GM19023 (cell line): ENCODE measurements at regions not wholly inside any gene's neighbourhood (a gene's known extent, or its start where the extent isn't known, plus 50 kb on each side); places are given as distances from the start of the nearest gene placed in this dataset.

Experiments
- ATAC-seq: cut with Tn5 transposase; IDR thresholded peaks from one replicate; pipeline ENCODE4 v1.9.1; 2021; ENCODE audit warnings: mild to moderate bottlenecking, moderate library complexity; ENCODE audit not compliant: unreplicated experiment

DNA sequence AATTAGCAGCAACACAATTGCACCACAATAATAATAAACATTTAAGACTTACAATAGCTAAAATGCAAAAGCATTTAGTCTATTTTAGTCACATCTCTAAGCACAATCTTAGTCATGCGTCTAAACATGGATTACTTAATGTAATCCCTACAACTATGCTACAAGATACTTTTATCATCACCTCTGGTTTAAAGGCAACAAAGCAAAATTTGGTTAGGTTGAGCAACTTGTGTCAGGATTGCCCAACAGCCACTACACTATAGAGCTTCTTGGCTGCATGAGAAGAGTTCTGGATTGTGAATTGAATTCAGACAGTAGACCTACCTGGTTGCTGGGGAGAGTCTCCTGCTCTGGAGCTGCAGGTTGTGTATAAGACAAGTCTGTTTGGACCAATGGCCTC lies 146.5 kb upstream of the PUDP start:
- no peak for ATAC-seq

DNA sequence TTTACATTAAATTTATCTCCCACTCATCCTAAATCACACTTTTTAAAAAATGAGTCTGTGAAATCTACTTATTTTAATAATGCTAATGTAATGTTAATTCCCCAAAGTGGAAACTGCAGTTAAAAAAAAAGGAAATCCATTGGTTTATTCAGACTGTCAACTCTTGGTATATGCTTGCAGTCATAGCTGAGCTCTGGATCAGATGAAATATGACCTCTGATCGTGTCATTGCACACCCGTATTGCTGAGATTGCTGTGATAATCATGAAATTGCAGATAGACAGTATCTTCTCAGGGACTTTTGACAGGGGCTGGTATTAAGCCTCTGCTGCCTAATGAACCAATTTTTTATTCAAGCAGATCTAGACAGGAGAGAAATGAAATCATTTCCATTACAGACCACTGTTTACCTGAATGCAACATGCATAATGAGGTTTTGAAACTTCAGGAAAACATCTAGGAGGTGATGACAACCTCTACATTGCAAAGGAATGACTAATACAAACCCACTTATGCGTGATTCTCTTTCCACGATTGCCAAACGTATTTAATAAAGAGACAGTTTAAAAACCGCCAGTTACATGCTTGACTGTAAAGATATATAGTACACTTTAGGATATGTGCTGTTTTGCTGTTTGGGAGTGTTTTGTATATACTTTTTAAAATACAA lies 138.3 kb upstream of the PUDP start:
- no peak for ATAC-seq

DNA sequence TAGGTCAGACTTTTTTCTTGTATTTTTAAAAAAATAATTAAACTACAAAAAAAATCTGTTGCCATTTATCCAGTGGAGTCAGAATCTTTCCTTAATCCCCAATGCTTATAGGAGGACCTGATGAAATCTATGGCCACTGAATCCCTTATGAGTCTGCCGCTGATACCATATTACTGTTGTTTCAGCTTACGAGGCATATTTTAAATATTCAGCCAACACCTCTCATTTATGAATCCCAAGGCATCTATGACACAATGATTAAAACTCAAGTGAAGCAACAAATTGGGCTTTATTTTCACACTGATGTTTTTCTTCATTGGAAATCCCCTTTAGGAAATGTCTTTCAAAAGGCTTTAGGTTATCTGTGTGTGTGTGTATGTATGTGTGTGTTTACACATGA lies 137.8 kb upstream of the PUDP start:
- no peak for ATAC-seq

DNA sequence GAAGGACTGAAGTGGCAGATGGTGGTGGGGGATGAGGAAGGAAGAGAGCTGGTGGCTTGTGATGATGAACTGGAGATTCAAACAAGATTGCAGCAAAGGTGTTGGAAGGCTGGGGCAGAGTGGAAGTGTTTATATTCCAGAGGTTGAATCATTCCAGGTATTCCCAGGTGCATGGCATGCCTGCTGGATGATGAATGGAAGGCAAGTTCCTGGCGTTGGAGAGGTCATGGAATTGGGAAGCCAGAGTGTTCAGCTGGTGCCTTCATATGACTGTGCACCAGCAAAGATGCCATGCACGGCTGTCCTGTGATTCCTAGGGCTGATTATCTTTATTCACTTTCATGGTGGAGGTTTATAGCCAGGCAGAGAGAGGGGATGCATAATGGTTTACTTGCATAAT lies 135.8 kb upstream of the PUDP start:
- no peak for ATAC-seq

DNA sequence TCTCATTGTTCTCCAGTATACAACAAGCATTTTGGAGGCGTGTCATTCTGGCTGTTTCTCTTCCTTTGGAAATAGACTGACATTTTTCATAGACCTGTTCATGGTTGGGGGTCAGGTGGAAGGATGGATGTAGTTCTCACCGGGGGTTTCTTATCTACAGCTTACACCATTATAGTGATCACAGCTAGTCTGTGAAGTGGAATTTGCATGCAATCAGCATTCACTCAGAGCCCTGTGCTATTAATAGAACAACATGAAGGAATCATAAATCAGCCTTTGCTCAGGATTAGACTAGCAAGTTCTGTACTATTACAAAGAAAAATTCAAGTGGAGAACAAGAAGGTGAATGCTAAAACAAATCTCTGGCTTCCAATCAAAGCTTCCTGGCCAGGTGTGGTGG lies 132.6 kb upstream of the PUDP start:
- ATAC-seq = no peak

DNA sequence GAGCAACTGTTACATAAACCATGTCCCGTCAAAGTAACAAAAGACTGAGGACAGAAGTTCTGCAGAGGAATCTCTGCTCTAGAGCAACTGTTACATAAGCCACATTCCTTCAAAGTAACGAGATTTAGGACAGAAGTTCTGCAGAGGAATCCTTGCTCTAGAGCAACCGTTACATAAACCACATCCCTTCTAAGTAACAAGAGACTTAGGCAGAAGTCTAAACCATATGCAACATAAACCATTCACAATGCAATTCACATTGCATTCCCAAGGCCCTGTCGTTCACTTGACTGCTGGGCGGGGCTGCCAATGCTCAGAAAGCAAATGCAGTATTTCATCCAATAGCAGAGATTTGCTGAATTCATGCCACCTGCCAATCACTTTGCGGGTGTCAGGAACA lies 124.4 kb upstream of the PUDP start:
- ATAC-seq = no peak

DNA sequence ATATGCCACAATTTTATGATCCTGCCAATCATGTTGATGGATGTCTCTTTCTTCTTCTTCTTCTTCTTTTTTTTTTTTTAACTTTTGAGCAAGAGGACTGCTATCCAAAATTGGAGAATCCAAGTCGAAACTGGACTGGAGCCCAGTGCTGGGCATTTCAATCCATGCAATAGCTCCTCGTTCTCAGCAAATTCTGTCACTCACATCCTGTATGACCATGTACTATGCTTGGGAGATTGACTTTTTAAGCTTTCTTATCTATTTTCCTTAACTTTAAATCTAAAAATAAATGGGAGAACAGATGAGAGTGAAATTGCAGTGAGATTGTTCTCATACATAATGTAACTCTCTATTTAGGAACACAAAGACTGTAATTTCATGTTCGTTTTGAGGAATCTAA lies 123.0 kb upstream of the PUDP start:
- ATAC-seq = no peak

DNA sequence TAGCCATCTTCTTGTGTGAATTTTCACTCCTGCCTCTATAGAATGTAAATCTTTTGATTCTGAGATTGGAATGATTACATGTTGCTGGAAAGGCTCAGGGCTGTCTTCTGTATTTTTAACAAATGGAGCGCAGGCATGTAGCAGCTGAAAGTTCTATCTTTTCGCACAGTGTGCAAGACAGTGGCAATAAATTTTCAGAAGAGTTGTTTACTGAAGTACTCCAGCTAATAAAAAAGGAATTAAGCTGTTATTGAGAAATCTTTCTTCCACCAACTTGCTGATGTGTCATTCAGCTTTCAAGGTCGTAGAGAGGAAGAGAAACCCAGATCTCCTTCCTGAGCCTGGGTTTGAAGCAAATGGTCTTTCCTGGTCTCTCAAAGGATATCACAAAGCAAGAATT lies 122.0 kb upstream of the PUDP start:
- no peak for ATAC-seq

DNA sequence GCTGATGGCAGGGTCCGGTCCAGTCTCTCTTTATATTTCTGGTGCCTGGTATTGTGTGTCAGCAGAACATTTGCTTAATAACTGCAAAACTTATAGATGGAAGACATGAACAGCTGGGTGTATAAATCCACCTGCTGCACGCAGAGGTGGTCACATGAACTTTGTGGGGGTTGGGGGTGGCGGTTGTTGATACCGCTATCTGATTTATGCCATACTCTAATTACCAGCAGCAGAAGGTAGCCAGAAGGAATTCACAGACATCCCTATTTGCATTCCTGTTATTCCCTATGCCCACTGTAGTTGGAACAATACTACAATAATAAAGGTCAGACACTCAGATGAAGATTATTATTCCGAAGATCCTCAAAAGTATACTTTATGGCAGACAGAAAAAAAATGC lies 121.6 kb upstream of the PUDP start:
- no peak for ATAC-seq

DNA sequence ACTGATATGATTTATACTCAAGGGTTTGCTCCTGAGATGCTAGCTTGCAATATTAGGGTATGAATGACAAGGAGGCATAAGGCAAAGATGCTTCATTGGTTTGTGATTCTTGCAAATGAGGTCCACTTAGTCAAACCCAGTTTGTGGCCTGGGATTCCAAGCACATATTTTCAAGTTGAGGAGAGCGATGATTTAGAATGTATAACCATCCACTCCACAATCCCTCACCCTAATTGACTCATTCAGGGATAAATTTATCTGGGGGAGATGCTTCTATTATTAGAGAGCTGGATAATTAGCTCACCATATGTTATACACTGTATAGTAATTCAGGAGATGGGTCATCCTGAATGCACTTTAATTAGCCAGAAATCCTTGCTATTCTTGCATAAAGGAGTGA lies 118.3 kb upstream of the PUDP start:
- ATAC-seq = no peak

DNA sequence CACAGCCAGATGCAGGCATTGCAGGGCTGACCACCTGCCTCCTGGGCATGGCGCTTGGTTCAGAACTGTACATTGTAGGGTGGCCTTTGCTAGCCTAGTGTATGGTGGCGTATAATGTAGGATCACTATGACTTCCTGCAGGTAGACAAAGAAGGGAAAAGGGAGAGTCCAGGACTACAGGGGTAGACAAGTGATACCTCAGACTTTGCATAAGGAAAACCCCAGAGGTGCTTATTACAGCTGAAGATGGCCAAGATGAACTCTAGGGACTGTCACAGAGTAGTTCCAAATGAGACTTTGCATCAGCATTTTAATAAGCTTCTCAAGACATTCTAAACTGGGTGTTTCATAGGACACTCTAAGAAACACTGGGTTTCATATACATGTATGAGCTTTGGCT lies 116.4 kb upstream of the PUDP start:
- peak; percentile 77 for ATAC-seq

DNA sequence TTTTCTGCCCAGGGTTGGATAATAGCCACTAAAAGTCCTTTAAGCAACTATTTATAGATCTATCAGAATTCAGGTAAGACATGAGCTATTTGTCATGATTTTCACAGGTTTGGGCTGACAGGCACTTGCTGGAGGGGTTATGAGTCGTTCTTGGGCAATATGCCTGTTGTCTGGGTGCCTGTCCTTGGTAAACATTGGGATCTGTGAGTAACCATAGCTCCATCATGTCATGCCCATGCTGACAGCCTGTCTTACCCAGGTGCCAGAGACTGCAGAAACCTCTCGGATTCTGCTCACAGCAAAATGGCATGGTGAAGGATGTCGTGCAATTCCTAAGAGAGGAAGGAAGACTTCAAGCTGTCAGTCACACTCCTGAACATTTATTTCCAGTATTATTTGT lies 116.0 kb upstream of the PUDP start:
- ATAC-seq = no peak

DNA sequence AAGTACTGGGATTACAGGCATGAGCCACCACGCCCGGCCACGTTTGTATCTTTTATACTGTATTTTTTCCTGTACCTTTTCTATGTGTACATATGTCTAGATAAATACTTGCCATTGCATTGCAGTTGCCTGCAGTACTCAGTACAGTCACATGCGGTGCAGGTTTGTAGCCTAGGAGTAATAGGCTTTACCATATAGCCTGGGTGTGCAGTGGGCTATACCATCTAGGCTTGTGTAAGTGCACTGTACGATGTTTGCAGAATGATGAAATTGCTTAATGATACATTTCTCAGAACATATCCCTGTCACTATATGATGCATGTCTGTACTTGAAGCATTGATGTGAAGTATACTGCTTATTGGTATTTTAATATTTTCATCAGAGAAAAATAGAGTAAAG lies 115.4 kb upstream of the PUDP start:
- ATAC-seq = no peak

DNA sequence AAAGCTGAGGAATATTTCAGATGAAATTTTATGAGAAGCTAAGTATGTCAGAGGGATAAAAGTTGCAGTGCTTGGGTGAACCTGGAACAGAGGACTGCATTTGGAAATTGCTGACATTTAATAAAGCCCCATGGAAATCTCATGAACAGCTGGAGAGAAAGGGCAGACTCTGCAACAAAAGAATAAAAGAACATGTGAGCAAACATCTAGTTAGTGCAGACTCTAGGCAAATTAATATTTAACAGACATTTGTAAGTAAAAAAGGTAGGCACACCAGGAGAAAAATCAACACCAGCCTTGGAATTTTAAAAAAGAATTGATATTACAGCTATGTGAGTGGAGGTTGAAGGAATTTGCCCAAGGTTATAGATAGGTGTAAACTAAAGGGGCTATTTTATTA lies 114.6 kb upstream of the PUDP start:
- no peak for ATAC-seq

DNA sequence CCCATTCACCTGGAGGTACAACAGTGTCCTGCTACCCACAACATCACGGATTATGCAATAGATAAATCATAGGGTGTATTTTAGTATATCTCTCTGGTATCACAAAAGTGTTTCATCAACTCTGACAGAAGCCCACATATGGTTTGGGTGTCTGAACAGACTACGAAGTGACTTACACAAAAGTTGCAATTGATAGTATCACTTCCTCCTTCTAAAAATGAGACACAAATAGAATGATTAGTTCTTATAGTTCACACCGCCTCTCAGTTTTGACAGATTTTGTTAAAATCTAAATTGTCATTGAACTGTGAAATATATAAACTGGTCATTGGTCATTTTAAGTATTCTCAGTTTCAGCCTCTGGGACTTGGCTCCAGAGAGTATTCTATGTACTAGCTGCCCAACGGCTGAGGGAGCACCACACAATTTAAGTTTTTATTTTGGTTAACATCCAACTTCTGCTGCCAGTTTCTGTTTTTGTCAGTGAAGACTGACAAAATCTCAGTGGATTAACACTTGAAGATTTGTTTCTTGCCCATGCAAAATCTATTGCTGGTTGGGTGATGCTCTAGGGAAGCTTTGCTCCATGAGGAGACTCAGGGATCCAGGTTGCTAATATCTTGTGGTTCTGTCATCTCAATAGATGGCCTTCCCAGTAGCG lies 113.8 kb upstream of the PUDP start:
- ATAC-seq = peak; percentile 68

DNA sequence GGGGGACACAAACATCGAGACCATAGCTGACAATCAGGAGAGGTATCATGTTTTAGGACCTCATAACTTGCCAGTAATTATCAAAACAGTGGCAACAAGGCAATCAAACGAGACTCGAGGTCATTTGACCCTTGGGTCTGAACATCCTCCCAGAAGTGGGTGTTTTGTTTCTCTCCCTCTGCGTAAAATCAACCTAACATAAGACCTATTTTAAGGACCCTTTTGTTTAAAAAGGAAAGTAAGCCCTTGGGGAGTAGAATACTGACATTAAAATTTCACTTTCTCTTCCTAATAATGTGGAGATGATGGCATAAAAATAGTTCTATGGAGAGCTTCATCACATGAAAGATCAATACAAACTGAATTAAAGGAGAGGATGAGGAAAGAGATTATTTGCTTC lies 106.2 kb upstream of the PUDP start:
- ATAC-seq = no peak

DNA sequence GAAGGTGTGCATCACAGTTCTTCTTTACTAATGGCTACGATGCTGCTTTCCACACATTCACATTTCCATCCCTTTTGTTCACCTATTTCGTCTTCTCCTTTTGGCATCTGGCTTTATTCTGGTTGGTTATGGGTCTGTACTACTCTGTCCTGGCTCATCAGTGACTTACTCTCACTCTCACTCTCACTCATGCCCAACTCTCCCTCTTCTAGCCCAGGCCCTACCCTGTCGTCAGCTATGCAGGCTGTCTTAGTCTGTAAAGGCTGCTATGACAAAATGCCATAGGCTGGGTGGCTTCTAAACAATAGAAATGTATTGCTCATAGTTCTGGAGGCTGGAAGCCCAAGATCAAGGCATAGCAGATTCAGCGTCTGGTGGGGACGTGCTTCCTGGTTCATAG lies 105.6 kb upstream of the PUDP start:
- ATAC-seq = no peak

DNA sequence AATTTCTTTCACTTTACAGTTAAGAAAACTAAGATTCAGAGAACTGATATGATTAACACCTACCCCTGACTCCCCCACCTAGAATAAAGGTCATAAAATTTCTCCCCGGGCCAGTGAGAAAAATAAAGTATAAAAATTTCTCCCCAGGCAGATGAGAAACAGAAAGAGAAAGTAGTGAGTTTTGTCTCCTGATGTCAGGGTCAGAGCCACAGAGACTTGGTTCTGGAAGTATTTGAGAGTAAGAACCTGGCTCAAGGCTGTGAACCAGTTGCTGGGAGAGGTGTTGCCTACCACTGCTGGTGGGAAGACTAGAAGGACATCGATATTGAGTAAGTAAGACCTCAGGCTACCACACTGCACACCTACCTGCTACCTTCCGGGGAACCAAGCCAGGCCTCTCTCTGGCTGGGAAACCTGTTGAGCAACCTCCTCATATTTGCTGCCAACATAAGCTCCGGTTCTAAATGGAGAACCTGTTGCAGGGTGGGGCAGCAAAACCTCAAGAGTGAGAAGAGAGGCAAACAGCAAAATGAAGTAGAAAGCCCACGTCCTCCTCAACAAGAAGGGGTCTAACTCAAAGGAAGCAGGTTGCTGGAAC lies 104.2 kb upstream of the PUDP start:
- ATAC-seq = no peak

DNA sequence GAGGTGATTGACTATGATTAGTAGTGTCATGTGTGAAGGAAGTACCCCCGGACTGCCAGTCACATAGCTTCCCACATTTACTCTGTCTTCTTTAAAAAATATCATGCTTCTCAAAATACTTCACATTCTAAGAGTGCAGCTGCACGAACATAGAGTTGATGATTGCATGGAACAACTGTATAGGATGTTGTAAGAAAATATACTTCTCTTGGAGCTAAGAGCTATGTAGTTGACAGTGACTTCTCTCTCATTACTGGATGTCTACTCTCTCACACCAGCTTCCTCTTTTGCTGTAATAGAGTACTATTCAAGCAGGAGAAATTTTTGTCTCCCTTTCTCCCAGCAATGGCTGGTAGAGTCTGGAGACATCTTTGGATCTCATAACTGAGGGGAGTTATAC lies 99.4 kb upstream of the PUDP start:
- no peak for ATAC-seq

DNA sequence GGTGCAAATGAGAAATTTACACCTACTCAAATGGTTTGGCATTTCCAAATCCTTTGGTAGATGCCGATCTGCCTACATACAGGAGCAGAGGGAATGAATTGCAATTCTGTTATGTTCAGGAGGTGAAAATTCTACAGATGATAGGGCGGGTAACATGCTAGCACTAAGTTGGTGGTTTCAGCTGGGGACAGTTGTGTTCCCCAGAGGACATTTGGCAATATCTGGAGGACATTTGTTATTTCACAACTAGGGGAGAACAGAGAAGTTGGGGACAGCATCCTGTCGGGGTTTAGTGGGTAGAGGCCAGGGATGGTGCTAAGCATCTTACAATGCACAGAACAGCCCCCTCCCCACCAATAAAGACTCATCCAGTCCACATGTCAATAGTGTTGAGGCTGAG lies 96.5 kb upstream of the PUDP start:
- no peak for ATAC-seq

DNA sequence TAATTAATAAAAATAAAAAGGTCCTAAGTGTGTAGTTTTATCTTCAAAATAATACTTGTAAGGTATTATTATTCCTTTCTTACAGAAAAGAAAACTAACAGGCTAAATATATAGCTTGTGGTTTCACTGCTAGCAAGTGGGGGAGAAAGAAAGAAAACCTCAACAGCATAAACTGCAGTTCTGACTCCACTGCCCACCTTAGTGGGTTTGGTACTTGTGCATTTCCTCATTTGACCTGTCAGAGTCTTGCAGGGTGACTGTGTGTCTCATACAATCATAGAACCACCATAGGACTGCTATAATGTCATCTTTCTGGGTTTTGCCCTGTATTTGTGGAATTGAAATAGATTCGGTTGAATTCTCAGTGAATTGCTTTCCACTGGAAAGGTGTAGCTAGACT lies 94.7 kb upstream of the PUDP start:
- ATAC-seq = peak; percentile 96

DNA sequence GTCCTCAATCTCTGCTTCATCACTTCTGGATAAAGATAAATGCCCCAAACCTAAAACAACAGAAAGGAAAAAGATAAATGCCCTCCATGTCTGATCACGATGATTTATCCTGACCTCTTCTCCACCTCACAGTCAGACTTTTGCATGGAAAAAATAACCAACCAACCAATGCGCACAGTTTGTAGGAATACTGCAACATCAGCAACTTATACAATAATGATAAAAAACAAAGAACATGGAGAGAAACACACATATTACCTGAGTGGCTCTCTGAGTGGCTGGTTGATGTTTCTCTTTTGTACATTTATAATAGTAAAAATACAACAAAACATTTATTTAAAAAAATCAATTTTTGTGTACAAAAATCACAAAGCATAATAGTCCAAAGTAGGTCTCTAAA lies 93.0 kb upstream of the PUDP start:
- no peak for ATAC-seq

DNA sequence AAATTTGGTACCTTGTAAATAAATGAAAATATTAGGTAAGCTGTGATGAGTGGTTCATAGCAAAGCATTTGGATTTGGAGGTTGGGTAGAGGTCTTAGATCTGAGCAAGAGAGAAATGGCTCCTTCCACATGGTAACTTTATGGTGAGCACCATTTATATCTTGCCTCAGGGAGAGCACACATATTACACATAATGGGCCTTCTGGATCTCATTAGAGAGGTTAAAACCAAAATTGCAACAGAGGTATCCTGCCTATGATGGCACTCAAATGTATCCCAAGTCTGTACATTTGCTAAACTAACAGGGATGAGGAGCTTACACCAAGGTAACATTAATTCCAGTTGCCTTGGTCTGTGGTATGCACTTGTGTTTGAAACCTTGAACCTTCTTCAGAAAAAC lies 87.1 kb upstream of the PUDP start:
- ATAC-seq = no peak
